Stimulated activated CD4-positive, alpha-beta T cell treated with anti-CD3 and anti-CD28 coated beads, Interleukin-12 subunit alpha, Interleukin-12 subunit beta, amount 100 ng/mL, for 24 hours (primary cell): ENCODE measurements at regions not wholly inside any gene's neighbourhood (a gene's known extent, or its start where the extent isn't known, plus 50 kb on each side); places are given as distances from the start of the nearest gene placed in this dataset.

Experiments
- DNase-seq, 2 experiments: peaks; one replicate each; pipeline ENCODE4 v3.0.0-alpha.2; 2020; ENCODE audit warnings: low read depth in 2 of 2

DNA sequence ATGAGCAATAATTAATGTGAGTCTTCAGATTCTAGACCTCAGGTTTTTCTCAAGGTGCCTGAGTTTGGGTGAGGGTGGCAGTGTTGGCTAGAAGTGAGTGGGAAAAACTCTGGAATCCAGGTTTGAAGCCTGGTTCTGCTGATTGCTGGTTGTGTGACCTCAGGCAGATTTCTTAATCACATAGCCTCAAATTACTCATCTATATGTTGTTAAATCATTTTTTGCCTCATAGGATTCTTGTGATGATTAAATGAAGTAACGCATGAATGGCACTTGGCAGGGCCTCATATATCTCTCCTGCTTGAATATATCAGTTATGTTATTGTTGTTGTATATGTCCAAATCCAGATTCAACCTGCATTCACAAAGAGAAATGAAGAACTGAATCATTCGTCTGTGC is 60.5 kb downstream of the NR2F2 start:
- no peak for DNase-seq

- no peak for DNase-seq
Observed at GRCh38 chr15:96392380-96393208, 62.1 kb downstream of the NR2F2 start.

DNA sequence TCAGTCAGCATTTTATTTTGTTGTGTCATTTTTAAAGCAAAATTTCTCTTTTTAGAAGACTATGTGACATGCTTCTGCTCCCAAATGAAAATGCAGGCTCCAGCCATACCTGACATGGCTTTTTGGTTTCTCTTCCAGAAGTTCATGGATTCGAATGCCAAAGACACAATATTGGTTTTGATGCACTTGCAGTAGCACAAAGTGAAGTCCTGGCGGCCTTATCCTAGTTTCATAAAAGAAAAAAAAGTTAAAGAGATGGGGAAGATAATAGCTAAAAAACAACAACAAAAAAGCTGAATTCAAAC is 62.7 kb downstream of the NR2F2 start:
- DNase-seq = no peak

- no peak for DNase-seq
Observed at GRCh38 chr15:96395687-96396086, 65.2 kb downstream of the NR2F2 start.

- no peak for DNase-seq
Observed at GRCh38 chr15:96398776-96399175, 68.3 kb downstream of the NR2F2 start.

DNA sequence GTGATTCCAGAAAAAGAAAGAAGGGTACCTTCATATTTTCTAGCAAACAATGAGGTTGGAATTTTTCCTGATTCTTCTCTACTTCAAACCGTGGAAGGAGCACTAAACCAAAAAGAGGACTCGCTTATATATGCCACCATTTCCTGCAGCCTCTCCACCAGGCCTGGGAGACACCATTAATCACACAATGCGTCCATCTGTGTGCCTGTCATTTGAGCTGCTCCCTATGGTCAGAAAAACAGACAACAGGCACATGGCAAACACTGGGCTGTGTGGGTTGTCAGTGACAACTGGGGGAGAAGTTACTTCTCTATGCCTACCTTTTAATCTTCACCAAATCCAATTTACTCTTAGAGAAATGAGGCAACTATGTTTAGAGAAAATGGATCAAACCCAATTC is 71.9 kb downstream of the NR2F2 start:
- no peak for DNase-seq

- no peak for DNase-seq
Observed at GRCh38 chr15:96403071-96403470, 72.6 kb downstream of the NR2F2 start.

DNA sequence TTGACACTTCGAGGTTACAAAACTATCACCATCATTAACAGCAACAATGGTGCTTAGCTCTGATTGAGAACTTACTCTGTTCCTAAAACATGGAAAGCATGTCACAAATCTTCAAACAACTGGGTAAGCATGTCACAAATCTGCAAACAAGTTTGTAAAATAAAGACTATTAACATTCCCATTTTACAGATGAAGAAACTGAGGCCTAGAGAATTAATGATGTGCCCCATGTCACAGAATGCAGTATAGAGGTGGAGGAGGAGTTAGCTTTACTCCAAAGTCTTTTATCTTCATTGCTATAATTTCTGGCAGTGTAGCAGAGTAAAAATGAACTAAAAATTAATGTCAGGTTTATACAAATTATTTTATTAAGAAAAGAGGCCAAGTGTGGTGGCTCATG is 73.4 kb downstream of the NR2F2 start:
- DNase-seq = no peak

DNA sequence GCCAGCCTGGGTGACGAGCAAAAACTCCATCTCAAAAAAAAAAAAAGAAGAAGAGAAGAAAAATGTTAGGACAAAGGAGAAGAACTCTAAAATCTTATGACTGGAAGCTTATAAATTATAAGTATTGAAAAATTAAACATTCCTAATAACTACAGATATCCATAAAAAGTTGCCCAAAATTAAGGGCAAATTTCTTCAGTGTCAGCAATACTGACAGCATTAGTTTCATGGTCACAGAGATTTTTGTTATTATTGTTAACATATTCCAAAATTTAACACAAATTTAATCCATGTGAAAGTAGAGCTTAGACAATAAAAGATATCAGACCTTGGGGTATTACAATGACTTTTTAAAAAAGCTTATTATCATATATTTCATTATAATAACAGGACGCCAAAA is 74.1 kb downstream of the NR2F2 start:
- DNase-seq = no peak

- DNase-seq = no peak
Observed at GRCh38 chr15:96406291-96406690, 75.8 kb downstream of the NR2F2 start.

DNA sequence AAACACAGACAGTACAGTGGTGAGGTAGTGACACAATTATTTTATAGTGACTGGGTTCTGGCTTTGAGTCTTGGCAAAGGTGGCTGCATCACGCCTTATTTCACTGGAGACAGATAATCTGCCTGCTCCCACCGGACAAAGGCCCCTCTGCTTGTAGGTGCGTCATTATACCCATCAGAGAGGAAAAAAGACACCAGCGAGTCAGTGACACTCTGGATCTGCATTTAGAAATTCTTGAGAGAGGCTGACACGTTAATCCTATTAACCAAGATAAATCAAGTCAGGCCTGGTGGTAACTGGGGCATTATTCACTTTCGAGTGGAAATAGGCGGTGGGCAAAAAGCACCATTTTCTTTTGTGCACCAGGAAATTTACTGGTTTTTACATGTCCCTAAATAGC is 76.2 kb downstream of the NR2F2 start:
- DNase-seq = no peak

DNA sequence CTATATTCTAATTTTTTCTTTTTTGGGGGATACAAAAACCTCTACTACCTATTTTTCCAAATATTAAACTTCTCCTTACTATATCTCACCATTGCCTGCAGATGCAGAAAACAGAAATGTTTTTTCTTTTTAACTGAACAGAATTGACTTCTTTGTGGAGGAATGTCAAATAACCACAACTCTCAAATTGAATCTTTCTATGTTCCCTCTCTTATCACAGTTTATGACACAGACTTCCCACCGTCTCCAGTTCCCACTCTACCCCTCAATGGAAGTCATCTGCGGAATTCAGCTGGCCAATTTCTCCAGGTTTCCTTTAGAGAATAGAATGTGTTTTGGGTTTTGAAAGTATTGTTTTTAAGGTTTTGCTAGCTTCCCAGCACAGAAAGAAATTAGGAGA is 77.0 kb downstream of the NR2F2 start:
- no peak for DNase-seq

DNA sequence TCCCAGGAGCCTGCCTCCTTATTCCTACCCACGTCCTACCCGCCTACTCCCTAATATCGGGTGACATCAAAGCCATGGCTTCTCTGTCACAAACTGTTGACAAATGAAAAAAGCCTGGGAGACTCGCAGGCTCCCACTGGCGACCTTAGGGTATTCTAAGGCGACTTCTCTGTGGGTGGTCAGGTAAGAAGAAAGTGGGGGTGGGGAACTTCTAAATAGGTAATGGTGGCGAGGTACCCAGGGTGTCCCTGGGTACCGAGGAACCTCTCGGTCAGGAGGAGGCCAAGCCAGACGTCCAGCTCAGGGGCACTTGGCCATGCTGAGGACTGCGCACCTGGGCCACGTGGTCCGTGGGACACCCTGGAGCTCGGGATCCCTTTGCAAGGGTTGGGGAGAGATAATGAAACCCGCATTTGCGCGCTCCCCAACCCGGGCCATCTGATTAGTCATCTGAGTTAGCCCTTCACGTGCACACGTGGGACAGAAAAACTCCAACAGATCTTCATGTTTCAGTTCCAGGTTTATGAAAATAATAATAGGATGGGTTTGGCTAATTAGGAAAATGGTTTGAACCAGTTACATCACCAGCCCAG is 78.2 kb downstream of the NR2F2 start:
- DNase-seq = no peak

GRCh38 chr15:96409215-96410138 is 79.0 kb downstream of the NR2F2 start:
- DNase-seq = no peak

DNA sequence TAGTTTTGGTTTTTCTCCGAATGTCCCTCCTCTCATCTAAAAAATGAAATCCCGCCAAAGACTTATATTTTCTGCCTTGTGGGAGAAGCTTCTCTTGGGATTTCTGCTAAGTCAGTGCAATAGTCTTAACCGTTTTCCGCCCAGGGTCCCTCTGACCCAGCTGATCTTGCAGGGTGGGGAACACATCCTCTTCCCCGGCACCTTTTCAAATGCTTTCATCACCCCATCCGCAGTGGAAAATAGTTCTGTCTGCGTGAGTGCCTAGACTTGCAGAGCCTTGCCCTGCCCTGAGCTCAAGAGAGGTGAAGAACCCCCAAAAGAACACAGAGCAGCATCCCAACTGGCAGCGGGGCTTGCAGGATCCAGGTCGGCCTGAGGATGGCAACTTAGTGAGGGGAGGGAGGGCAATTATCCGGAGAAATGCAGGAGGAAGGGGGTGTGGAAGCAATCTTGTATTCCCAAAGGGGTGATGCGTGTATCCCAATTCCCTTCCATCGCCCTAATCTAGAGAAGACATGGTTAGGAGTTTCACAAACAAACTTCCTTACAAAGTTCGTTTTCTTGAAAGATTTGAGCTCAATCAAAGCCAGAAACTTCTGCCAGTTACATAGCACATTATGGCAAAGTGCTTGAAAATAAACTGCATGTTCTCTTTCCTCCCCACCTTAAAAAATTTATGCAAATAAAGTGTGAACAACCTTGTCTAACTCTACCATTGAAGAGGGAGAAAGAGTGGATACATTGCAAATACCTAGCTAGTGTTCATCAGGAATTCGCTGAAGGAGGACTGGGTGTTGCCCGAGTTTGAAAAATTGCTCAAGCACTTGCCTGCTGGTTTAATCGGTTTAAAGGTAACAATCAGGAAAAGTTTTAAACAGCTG is 79.9 kb downstream of the NR2F2 start:
- no peak for DNase-seq

DNA sequence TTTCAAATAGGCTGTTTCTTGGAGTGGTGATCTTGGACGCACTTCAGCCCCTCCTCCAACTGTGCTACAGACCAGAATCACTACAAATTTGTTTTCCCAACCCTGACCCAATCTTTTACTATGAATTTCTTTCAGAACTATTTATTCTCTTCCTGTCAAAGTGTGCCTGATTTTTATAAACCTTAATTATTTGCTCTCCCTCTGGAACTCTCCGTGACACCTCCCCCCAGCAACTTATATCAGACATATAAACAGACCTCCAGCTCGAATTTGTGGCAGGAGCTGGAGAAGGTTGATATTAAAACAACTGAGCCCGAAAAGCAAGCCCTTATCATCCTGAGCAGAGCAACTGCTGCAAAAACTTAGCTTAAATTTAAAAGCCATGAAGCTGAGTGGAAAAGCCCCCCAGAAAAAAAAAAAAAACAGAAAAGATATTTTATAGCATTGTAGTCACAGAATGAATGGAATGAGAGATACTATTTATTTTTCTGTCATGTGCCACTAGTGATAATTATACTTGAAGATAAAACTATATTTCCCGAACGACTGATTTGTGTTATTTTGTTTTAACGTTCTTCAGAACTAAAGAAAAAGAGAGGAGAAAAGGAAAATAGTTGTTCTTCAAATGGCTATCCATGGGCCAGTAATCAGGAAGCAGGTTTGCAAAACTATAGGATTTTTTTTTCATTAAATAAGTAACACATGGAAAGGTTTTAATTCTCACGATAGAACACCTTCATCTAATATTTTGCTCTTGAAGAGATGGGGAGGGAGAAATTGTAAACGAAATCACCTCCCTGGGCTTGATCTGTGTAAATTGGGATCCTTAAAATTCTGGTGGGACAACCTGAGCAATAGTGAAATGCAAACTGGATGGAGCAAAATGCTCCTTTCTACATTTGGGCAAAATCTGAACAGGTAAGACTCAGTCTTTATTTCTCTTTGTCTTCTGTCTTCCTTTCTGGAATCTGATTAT is 80.8 kb downstream of the NR2F2 start:
- no peak for DNase-seq

DNA sequence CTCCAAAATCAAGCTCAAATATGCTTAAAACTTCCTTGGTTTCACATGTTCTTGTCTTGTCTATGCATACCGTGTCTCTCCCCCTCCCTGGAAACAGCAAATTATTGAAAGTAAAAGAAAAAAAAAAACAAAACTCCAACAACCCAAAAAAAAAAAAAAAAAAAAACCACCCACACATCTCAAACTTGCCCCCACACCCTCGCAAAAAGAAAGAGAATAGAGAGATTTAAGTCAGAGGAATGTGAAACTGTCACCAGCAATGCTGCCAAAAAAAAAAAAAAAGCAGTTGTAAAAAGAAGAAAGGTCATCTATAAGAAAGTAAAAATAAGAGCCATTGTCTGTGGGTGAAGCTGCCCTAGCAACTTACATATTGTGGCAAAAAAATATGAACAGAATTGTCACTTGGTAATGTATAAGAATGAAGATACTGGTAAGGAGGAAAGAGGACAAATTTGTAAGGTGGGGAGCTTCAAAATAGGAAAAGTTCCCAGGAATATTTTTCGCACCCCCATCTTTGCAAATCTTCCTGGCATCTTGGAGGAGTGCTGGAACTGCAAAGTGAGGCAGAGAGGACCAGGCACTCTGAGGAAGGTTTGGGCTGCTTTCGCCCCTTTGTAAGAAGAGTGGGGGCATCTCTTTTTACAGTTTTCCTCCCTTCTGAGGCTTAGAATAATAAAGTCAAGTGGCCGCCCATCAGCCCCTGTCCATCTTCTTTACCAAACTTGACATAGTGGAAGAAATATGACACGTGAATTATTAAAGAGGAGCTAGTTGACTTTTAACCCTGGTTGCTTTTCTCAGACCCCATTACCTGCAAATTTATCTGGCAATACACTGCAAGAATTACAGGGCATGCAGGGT is 81.8 kb downstream of the NR2F2 start:
- DNase-seq = no peak

GRCh38 chr15:96412906-96413231 is 82.4 kb downstream of the NR2F2 start:
- no peak for DNase-seq

DNA sequence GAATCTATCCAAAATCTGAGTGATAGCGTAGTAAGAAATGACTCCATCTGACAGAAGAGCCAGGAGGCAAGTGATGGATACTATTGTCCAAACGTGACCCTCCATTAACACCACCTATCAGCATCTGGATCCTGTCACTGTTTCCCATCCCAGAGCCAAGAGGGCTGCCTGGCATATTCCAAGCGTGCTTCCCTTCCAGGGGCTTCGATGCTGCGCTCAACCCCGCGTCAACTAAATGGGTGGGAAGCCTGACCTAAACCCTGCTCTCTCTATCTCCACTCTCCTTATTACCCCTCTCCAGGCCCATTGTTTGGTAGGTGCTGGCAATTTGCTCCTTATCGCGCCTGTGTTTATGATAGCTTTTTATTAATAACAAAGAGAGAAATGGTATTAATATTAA is 83.2 kb downstream of the NR2F2 start:
- no peak for DNase-seq

DNA sequence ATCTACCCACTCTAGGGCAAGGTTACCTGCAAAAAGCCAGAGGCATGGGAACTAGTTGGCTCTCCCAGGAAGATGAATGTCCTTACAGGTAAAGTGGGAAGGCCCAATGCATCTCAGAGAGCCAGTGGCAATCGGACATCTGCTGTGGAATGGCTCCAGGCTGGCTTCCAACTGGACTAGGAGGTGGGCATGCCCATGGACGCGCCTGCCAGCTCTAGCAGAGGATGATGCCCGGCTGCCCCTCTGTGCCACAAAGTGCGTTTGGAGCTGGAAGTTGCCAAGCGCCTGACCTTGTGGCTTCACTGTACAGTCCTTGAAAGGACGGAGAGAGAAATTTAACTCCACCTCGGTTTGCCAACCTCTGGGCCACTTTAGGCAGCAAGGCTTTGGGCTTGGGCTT is 84.4 kb downstream of the NR2F2 start:
- no peak for DNase-seq
